K562 (cell line): ENCODE measurements at regions not wholly inside any gene's neighbourhood (a gene's known extent, or its start where the extent isn't known, plus 50 kb on each side); places are given as distances from the start of the nearest gene placed in this dataset.

Experiments
- ARID4B ChIP-seq: sonication (generic); formaldehyde crosslinking; IDR thresholded peaks from 2 replicates; pipeline ENCODE4 v1.8.0; 2022; ENCODE audit warnings: mild to moderate bottlenecking, missing genetic modification reagents
- ATF4 ChIP-seq: fragments of 450-650 bp; formaldehyde crosslinking; IDR thresholded peaks from 2 replicates; pipeline ENCODE4 v1.4.0; 2022; ENCODE audit warnings: mild to moderate bottlenecking, moderate library complexity
- DEAF1 ChIP-seq: fragments of 450-650 bp; formaldehyde crosslinking; IDR thresholded peaks from 2 replicates; pipeline ENCODE4 v1.4.0; 2020; ENCODE audit warnings: mild to moderate bottlenecking, moderate library complexity
- GATA2 ChIP-seq: sonication (generic); formaldehyde crosslinking; IDR thresholded peaks from 2 replicates; pipeline ENCODE4 v1.4.0; 2020; ENCODE audit warnings: mild to moderate bottlenecking, missing genetic modification reagents
- GATAD2A ChIP-seq: fragments of 450-650 bp; IDR thresholded peaks from 2 replicates; pipeline ENCODE4 v1.6.1; 2017
- MAFK ChIP-seq: IDR thresholded peaks from 2 replicates; pipeline ENCODE4 v1.6.1; 2011; ENCODE audit warnings: low read length, improper control_type of control experiment
- PRMT5 ChIP-seq: sonication (generic); formaldehyde crosslinking; IDR thresholded peaks from 2 replicates; pipeline ENCODE4 v1.5.0; 2020; ENCODE audit warnings: missing genetic modification reagents
- SMC3 ChIP-seq: conservative IDR thresholded peaks from 2 replicates; pipeline ENCODE4 v1.6.1; 2011; ENCODE audit warnings: low read depth, low read length, improper control_type of control experiment; ENCODE audit not compliant: insufficient read depth
- U2AF2 ChIP-seq: fragments of 200-400 bp; formaldehyde crosslinking; optimal IDR thresholded peaks from 2 replicates; pipeline ENCODE3; 2017; ENCODE audit warnings: low read depth, mild to moderate bottlenecking, low read length
- UBTF ChIP-seq, 2 experiments: IDR thresholded peaks; 2 replicates each; pipeline ENCODE4 v1.6.1; 2012; ENCODE audit warnings: improper control_type of control experiment in 2 of 2, low read depth in 2 of 2, low read length in 2 of 2, borderline replicate concordance in 1 of 2
- ZNF253 ChIP-seq: fragments of 250-450 bp; sonication (Bioruptor Pico); conservative IDR thresholded peaks from 2 replicates; pipeline ENCODE4 v1.6.1; 2021; ENCODE audit warnings: mild to moderate bottlenecking
- ZNF518B ChIP-seq: fragments of 250-450 bp; sonication (Bioruptor Pico); IDR thresholded peaks from 2 replicates; pipeline ENCODE4 v1.5.0; 2021; ENCODE audit warnings: mild to moderate bottlenecking, moderate library complexity
- ZNF586 ChIP-seq: fragments of 450-650 bp; formaldehyde crosslinking; conservative IDR thresholded peaks from 2 replicates; pipeline ENCODE4 v1.4.0; 2020; ENCODE audit warnings: mild to moderate bottlenecking, moderate library complexity

GRCh38 chr6:90458353-90459224, 128.3 kb downstream of the MAP3K7 start (continued):
- TF ChIP-seq SMC3, result no peak
- TF ChIP-seq ZNF253 (CRISPR knock-in tag), result no peak
- no peak for TF ChIP-seq DEAF1
- TF ChIP-seq ZNF586 (CRISPR knock-in tag), result no peak
- no peak for TF ChIP-seq PRMT5
- no peak for TF ChIP-seq GATAD2A
- no peak for TF ChIP-seq ZNF518B (CRISPR knock-in tag)
- TF ChIP-seq MAFK, result peak; percentile 2; the same call in 1 of the 2 replicates
- TF ChIP-seq U2AF2, result no peak
- no peak for TF ChIP-seq ATF4 (CRISPR knock-in tag)
- TF ChIP-seq ARID4B (CRISPR knock-in tag), result no peak
- peak; percentile 92 for TF ChIP-seq GATA2 (CRISPR knock-in tag)
- TF ChIP-seq UBTF (IDR thresholded peaks at IDR 0.05; ENCODE audit: borderline replicate concordance in 1 of 2, low read depth in 2 of 2, low read length in 2 of 2), result peak; percentile 34 to 49; a peak in 1 of 4 replicates
- TF ChIP-seq, all 486 proteins: peak for 140
